ENCODE measurements at regions not wholly inside any gene's neighbourhood (a gene's known extent, or its start where the extent isn't known, plus 50 kb on each side); places are given as distances from the start of the nearest gene placed in this dataset.

DNA sequence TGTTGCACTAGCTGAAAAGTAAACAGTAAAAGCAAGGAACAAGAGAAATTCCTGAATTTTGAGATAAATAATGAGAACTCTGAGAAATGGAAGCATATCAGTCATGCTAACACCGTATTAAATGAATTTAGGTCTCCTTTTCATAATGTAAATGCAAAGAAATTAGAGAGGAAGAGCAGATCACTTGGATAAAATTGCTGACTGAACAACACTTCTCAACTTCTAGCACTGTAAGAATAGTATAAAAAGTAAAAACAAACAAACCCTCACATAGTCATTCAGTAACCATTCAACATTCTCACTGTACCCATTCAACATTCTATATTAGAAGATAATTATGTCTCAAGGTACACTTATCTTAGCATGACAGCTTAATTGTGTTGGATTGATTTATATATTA is 217.3 kb upstream of the LRFN5 start:
- Histone ChIP-seq H3K27me3 (ENCODE audit: control insufficient read depth, insufficient read depth, low read length) (no peaks in the 10 kb centered on the region), H3K27ac (ENCODE audit: low read length) (no peak overlapping the region), H3K4me3 (ENCODE audit: low read depth in 2 of 2, low read length in 2 of 2) (no peak overlapping the region), H3K4me1 (ENCODE audit: control insufficient read depth, insufficient read depth, low read length) (no peaks in the 10 kb centered on the region), H3K36me3 (ENCODE audit: control insufficient read depth, insufficient read depth, low read length) (no peaks in the 10 kb centered on the region), H3K9me3 (ENCODE audit: control insufficient read depth, insufficient read depth, low read depth, low read length) (no peaks in the 10 kb centered on the region)
- in situ Hi-C loops (cut with HindIII; ENCODE audit: low pct_unique_long_range_greater_than_20kb, low sequenced_read_pairs), result no loop called here
- TF ChIP-seq, protein P1, sequence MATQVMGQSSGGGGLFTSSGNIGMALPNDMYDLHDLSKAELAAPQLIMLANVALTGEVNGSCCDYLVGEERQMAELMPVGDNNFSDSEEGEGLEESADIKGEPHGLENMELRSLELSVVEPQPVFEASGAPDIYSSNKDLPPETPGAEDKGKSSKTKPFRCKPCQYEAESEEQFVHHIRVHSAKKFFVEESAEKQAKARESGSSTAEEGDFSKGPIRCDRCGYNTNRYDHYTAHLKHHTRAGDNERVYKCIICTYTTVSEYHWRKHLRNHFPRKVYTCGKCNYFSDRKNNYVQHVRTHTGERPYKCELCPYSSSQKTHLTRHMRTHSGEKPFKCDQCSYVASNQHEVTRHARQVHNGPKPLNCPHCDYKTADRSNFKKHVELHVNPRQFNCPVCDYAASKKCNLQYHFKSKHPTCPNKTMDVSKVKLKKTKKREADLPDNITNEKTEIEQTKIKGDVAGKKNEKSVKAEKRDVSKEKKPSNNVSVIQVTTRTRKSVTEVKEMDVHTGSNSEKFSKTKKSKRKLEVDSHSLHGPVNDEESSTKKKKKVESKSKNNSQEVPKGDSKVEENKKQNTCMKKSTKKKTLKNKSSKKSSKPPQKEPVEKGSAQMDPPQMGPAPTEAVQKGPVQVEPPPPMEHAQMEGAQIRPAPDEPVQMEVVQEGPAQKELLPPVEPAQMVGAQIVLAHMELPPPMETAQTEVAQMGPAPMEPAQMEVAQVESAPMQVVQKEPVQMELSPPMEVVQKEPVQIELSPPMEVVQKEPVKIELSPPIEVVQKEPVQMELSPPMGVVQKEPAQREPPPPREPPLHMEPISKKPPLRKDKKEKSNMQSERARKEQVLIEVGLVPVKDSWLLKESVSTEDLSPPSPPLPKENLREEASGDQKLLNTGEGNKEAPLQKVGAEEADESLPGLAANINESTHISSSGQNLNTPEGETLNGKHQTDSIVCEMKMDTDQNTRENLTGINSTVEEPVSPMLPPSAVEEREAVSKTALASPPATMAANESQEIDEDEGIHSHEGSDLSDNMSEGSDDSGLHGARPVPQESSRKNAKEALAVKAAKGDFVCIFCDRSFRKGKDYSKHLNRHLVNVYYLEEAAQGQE (IDR thresholded peaks at IDR 0.05; ENCODE audit: insufficient read depth in 1 of 2, low read depth in 2 of 2, low read length in 1 of 2), result no peak
- TF ChIP-seq, protein P2, sequence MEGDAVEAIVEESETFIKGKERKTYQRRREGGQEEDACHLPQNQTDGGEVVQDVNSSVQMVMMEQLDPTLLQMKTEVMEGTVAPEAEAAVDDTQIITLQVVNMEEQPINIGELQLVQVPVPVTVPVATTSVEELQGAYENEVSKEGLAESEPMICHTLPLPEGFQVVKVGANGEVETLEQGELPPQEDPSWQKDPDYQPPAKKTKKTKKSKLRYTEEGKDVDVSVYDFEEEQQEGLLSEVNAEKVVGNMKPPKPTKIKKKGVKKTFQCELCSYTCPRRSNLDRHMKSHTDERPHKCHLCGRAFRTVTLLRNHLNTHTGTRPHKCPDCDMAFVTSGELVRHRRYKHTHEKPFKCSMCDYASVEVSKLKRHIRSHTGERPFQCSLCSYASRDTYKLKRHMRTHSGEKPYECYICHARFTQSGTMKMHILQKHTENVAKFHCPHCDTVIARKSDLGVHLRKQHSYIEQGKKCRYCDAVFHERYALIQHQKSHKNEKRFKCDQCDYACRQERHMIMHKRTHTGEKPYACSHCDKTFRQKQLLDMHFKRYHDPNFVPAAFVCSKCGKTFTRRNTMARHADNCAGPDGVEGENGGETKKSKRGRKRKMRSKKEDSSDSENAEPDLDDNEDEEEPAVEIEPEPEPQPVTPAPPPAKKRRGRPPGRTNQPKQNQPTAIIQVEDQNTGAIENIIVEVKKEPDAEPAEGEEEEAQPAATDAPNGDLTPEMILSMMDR (IDR thresholded peaks at IDR 0.05), result no peak
- no peak for TF ChIP-seq SIN3A (IDR thresholded peaks at IDR 0.05; ENCODE audit: borderline replicate concordance, insufficient read depth, low read depth, low read length)
- TF ChIP-seq TCF7L2 (IDR thresholded peaks at IDR 0.05; ENCODE audit: low read depth, low read length), result no peak
- no peak for TF ChIP-seq POLR2AphosphoS5 (IDR thresholded peaks at IDR 0.05; ENCODE audit: low read depth, low read length)
- DNase-seq (ENCODE audit: low read depth, low spot score) (no peak), ATAC-seq (no peak)
- ChIA-PET CTCF (no interaction called here), POLR2A (no interaction called here)
- intact Hi-C loops (cut with micrococcal nuclease; ENCODE audit: unreplicated experiment), result no loop called here
- no TSS peak for BruUV-seq (replicated peaks)

DNA sequence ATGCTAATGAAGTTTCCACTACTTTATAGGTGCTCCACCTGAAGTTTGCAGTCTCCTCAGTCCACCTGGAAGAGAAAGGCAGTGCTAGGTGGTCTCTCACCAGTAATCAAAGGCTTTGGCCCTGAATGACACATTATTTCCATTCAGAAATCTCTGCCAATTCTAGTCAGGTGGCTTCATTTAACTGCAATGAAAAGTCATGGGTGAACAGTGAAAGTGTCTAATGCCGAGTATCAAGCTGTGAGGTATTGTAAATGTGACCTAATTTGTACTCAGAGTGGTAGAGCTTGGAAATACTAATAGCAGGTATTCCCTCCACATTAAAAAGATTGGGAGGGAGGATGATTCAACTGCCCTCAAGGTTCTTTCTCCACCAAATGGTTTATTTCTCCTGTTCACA is 220.9 kb upstream of the LRFN5 start:
- Histone ChIP-seq H3K27ac (ENCODE audit: low read length) (no peak overlapping the region), H3K4me1 (ENCODE audit: control insufficient read depth, insufficient read depth, low read length) (no peaks in the 10 kb centered on the region), H3K9me3 (ENCODE audit: control insufficient read depth, insufficient read depth, low read depth, low read length) (no peaks in the 10 kb centered on the region), H3K36me3 (ENCODE audit: control insufficient read depth, insufficient read depth, low read length) (no peaks in the 10 kb centered on the region), H3K4me3 (ENCODE audit: low read depth in 2 of 2, low read length in 2 of 2) (no peak overlapping the region), H3K27me3 (ENCODE audit: control insufficient read depth, insufficient read depth, low read length) (no peaks in the 10 kb centered on the region)
- in situ Hi-C loops (cut with HindIII; ENCODE audit: low pct_unique_long_range_greater_than_20kb, low sequenced_read_pairs) (no loop called here), intact Hi-C loops (cut with micrococcal nuclease; ENCODE audit: unreplicated experiment) (no loop called here)
- TF ChIP-seq SIN3A (IDR thresholded peaks at IDR 0.05; ENCODE audit: borderline replicate concordance, insufficient read depth, low read depth, low read length) (no peak), POLR2AphosphoS5 (IDR thresholded peaks at IDR 0.05; ENCODE audit: low read depth, low read length) (no peak), TCF7L2 (IDR thresholded peaks at IDR 0.05; ENCODE audit: low read depth, low read length) (no peak)
- TF ChIP-seq, protein P2 (IDR thresholded peaks at IDR 0.05), result no peak
- TF ChIP-seq, protein P1 (IDR thresholded peaks at IDR 0.05; ENCODE audit: insufficient read depth in 1 of 2, low read depth in 2 of 2, low read length in 1 of 2), result no peak
- no TSS peak for BruUV-seq (replicated peaks)
- DNase-seq (ENCODE audit: low read depth, low spot score) (no peak), ATAC-seq (no peak)
- ChIA-PET CTCF (no interaction called here), POLR2A (no interaction called here)

Data from Panc1 (cell line).